Pons (tissue), 1 donor: ENCODE measurements at regions not wholly inside any gene's neighbourhood (a gene's known extent, or its start where the extent isn't known, plus 50 kb on each side); places are given as distances from the start of the nearest gene placed in this dataset.

Experiments
- DNase-seq: peaks from one replicate; pipeline ENCODE4 v3.0.0-alpha.2; 2016; ENCODE audit warnings: low spot score

GRCh38 chr11:111095327-111095726 lies 150.2 kb upstream of the POU2AF2 start:
- DNase-seq: no peak

GRCh38 chr11:111093061-111093460 lies 152.5 kb upstream of the POU2AF2 start:
- no peak for DNase-seq

- DNase-seq: no peak
Measured at GRCh38 chr11:111091321-111091938, 154.1 kb upstream of the POU2AF2 start.

- DNase-seq: no peak
Measured at GRCh38 chr11:111089759-111090158, 155.8 kb upstream of the POU2AF2 start.

GRCh38 chr11:111088847-111089355 lies 156.6 kb upstream of the POU2AF2 start:
- no peak for DNase-seq

- no peak for DNase-seq
Measured at GRCh38 chr11:111086058-111086457, 159.5 kb upstream of the POU2AF2 start.

GRCh38 chr11:111082664-111083063 lies 162.9 kb upstream of the POU2AF2 start:
- DNase-seq: no peak

- DNase-seq: peak; percentile 36
Measured at GRCh38 chr11:111081021-111081511, 164.5 kb upstream of the POU2AF2 start.

- DNase-seq: no peak
Measured at GRCh38 chr11:111077530-111078322, 167.8 kb upstream of the POU2AF2 start.

- DNase-seq: no peak
Measured at GRCh38 chr11:111069066-111069465, 176.5 kb upstream of the POU2AF2 start.

- DNase-seq: no peak
Measured at GRCh38 chr11:111067994-111068393, 177.5 kb upstream of the POU2AF2 start.

- no peak for DNase-seq
Measured at GRCh38 chr11:111066846-111067245, 178.7 kb upstream of the POU2AF2 start.

- peak; percentile 55 for DNase-seq
Measured at GRCh38 chr11:111063726-111064517, 181.6 kb upstream of the POU2AF2 start.

GRCh38 chr11:111062420-111062819 lies 183.1 kb upstream of the POU2AF2 start:
- no peak for DNase-seq

GRCh38 chr11:111059726-111060125 lies 185.8 kb upstream of the POU2AF2 start:
- DNase-seq: no peak

GRCh38 chr11:111049131-111049530 lies 196.4 kb upstream of the POU2AF2 start:
- no peak for DNase-seq

GRCh38 chr11:111047374-111047773 lies 198.2 kb upstream of the POU2AF2 start:
- no peak for DNase-seq

- DNase-seq: no peak
Measured at GRCh38 chr11:111046291-111046690, 199.2 kb upstream of the POU2AF2 start.

GRCh38 chr11:111045874-111046273 lies 199.7 kb upstream of the POU2AF2 start:
- no peak for DNase-seq

GRCh38 chr11:111045407-111045803 lies 200.1 kb upstream of the POU2AF2 start:
- DNase-seq: no peak

- DNase-seq: no peak
Measured at GRCh38 chr11:111044751-111045406, 200.6 kb upstream of the POU2AF2 start.

GRCh38 chr11:111039982-111040381 lies 205.5 kb upstream of the POU2AF2 start:
- DNase-seq: no peak
